Amniotic epithelial cell (primary cell): ENCODE measurements at regions not wholly inside any gene's neighbourhood (a gene's known extent, or its start where the extent isn't known, plus 50 kb on each side); places are given as distances from the start of the nearest gene placed in this dataset.
"Not testable (repeated sequence)": the region's sequence is repeated elsewhere in the genome, so short reads cannot be mapped to it uniquely, and the experiment has no call there.

Experiments used
- DNase-seq: peaks from one replicate; pipeline ENCODE4 v3.0.0-alpha.2; 2010; ENCODE audit warnings: low read depth

DNA sequence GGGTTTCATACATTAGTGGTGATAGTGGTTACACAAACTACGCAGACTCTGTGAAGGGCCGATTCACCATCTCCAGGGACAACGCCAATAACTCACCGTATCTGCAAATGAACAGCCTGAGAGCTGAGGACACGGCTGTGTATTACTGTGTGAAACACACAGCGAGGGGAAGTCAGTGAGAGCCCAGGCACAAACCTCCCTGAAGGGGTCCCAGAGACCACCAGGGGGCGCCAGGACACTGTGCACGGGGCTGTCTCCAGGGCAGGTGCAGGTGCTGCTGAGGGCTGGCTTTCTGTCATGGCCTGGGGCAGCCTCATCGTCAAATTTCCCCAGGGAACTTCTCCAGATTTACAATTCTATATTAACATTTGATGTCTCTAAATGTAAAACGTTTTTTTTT lies 184.6 kb upstream of the TP53TG3C start:
- DNase-seq: not testable (repeated sequence)

DNA sequence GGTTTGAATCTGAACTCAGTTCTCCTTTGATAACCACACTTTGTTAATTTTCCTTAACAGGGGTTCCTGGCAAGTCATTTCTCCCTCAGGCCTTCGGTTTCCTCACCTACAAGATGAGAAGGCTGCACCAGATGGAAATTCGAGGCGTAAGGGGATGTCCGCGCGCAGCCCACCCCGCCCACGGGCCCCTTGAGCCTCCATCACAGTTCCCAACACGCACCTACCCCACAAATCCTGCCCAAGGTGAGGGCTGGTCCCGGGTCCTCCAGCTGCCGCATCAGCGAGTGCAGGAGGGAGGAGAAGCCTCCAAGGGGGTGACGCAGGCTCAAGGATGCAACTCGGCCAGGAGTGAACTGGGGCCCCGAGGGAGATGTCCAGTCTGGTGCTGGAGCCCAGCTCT lies 166.9 kb upstream of the TP53TG3C start:
- DNase-seq: not testable (repeated sequence)

DNA sequence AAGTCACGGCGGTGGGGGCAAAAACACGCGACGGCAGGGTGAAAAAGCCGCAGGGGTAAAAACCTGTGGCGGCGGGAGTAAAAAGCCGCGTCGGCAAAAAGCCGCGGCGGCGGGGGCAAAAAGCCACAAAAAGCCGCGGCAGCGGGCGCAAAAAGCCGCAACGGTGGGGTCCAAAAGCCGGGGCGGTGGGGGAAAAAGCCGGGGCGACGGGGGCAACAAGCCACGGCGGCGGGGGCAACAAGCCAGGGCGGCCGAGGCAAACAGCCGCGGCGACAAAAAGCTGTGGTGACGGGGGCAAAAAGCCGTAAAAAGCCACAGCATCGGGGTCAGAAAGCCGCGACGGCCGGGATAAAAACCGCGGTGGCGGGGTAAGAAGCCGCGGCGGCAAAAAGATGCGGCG lies 166.1 kb upstream of the TP53TG3C start:
- not testable (repeated sequence) for DNase-seq

DNA sequence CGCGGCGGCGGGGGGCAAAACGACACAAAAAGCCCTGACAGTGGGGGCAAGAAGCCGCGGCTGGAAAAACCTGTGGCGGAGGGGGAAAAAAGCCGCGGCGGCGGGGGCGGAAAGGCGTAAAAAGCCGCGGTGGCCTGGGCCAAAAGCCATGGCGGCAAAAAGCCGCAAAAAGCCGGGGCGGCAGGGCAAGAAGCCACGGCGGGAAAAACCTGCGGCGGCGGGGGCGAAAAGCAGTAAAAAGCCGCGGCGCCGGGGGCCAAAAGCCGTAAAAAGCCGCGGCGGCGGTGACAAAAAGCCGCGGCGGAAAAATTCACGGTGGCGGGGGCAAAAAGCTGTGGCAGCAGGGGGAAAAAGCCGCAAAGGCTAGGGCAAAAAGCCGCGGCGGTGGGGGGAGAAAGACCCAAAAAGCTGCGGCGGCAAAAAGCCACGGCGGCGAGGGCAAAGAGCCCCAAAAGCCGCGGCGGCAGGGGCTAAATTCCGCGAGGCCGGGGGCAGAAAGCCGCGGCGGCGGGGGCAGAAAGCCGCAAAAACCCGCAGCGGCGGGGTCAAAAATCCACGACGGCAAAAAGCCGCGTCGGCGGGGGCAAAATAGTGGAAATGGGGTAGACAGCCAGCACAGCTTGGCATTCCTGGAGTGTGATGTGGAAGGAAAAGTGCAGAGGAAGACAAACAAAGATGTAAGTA lies 165.2 kb upstream of the TP53TG3C start:
- DNase-seq: not testable (repeated sequence)

DNA sequence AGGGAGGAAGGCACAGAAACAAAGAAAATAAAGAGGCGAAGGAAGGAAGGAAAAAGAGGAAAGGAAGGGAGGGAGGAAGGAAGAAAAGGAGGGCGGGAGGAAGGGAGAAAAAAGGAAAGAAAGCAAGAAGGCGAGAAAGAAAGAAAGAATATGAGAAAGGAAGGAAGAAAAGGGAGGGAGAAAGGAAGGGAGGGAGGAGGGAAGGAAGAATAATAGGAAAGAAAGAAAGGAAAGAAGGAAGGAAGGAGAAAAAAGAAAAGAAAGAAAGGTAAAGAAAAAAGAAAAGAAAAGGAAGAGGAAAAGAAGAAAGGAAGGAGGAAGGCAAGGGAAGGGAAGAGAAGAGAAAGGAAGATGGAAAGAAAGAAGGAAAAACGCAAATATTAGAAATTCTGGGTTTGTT lies 145.2 kb upstream of the TP53TG3C start:
- DNase-seq: not testable (repeated sequence)

DNA sequence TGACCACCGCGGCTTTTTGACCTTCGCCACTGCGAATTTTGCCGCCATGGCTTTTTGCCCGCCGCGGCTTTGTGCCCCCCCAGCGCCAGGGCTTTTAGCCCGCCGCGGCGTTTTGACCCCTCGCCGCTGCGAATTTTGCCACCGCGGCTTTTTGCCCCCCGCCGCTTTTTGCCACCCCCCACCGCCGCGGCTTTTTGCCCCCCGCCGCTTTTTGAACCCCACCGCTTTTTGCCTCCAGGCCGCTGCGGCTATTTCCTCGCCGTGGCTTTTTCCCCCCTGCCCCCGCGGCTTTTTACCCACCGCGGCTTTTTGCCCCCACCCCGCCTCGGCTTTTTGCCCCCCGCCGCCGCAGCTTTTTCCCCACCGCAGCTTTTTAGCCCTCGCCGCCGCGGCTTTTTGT lies 134.8 kb upstream of the TP53TG3C start:
- DNase-seq: no peak

DNA sequence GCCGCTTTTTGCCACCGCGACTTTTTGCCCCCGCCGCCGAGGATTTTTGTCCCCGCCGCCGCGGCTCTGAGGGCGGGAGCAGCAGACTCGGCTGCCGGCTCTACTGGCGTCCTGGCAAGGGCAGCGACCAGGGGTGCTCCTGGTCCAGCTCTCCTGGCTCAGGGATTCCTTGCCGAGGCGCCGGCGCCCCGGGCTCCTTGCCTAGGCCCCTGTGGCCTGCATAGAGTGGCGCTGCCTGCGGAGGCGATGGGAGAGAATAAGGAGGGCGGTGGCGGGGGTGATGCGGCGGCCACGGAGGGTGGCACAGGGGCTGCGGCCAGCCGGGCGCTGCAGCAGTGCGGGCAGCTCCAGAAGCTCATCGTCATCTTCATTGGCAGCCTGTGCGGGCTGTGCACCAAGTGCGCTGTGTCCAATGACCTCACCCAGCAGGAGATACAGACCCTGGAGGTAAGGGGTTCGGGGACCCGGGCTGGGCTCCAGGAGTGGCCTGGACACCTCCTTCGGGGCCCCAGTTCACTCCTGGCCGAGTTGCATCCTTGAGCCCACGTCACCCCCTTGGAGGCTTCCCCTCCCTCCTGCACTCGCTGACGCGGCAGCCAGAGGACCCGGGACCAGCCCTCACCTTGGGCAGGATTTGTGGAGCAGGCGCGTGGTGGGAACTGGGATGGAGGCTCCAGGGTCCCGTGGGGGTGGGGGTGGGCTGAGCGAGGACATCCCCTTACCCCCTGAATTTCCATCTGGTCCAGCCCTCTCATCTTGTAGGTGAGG lies 134.2 kb upstream of the TP53TG3C start:
- not testable (repeated sequence) for DNase-seq

DNA sequence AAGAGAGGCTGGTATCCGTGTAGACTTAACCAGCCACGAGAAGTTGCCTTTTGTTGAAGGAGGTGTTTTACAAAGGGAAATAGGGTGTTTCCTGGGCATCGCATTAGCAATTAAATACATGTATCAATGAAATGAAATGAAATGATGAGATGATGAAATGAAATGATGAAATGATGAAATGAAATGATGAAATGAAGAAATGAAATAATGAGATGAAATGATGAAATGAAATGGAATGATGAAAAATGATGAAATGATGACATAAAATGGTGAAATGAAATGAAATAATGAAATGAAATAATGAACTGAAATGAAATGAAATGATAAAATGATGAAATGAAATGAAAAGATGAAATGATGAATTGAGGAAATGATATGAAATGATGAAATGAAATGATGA lies 131.3 kb upstream of the TP53TG3C start:
- not testable (repeated sequence) for DNase-seq

DNA sequence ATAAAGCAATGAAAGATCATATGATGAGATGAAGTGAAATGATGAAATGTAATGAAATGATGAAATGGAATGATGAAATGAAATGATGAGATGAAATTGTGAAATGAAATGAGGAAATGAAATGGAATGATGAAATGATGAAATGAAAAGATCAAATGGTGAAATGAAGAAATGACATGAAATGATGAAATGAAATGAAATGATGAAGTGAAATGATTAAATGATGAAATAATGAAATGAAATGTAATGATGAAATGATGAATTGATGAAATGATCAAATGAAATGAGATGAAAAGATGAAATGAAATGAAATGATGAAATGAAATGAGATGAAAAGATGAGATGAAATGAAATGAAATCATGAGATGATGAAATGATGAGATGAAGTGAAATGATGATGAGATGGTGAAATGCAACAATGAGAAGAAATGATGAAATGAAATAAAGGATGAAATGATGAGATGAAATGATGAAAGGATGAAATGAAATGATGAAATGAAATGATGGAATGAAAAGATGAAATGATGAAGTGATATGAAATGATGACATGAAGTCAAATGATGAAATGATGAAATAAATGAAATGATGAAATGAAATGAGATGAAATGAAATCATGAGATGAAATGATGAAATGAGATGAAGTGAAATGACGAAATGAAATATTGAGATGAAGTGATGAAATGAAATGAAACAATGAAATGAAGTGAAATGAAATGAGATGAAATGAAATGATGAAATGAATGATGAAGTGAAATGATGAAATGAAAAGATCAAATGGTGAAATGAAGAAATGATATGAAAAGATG lies 130.5 kb upstream of the TP53TG3C start:
- peak; percentile 2 for DNase-seq

DNA sequence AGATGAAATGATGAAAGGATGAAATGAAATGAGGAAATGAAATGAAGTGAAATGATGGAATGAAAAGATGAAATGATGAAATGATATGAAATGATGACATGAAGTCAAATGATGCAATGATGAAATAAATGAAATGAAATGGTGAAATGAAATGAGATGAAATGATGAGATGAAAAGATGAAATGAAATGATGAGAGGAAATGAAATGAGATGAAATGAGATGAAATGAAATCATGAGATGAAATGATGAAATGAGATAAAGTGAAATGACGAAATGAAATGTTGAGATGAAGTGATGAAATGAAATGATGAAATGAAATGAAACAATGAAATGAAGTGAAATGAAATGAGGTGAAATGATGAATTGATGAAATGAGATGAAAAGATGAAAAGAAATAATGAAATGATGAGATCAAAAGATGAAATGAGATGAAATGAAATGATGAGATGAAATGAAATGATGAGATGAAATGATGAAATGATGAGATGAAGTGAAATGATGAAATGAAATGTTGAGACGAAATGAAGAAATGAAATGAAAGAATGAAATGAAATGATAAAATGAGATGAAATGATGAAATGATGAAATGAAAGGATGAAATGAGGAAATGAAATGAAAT lies 129.5 kb upstream of the TP53TG3C start:
- DNase-seq: not testable (repeated sequence)
